Adrenal gland (tissue), 5 donors: ENCODE measurements at regions not wholly inside any gene's neighbourhood (a gene's known extent, or its start where the extent isn't known, plus 50 kb on each side); places are given as distances from the start of the nearest gene placed in this dataset.

ENCODE experiments used
- POLR2A ChIP-seq, 2 donors: fragments of 450-650 bp; IDR thresholded peaks; one replicate each; pipeline ENCODE4 v1.6.1; 2017; ENCODE audit warnings: antibody characterized with exemption in 2 of 2, mild to moderate bottlenecking in 2 of 2, moderate library complexity in 1 of 2
- TF ChIP-seq, protein P1 (sequence below), 6 experiments: fragments of 450-650 bp in 4 of 6; fragments of 200-600 bp in 2 of 6; sonication (generic) in 1 of 6; IDR thresholded peaks; 1 replicate in 5 of 6; 2 replicates in 1 of 6; pipeline versions ENCODE4 v1.5.1 to v1.8.0; 2016 to 2021; ENCODE audit warnings: antibody characterized with exemption in 6 of 6, mild to moderate bottlenecking in 2 of 6, moderate library complexity in 1 of 6
- donor health status: DM: no; HTN: no; CAD: no.

DNA sequence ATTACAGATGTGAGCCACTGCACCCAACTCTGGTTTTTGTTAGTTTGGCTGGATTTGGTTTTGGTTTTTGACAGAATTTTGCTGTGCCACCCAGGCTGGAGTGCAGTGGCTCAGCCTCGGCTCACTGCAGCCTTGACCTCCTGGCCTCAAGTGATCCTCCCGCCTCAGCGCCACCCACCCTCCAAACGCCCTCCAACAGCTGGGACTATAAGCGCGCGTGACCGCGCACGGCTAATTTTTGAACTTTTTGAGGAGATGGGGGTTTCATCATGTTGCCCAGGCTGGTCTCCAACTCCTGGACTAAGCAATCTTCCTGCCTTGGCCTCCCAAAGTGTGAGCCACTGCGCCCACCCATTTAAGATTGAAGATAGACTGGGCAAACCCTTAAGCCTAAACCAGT is 84.4 kb upstream of the RPRML start:
- TF ChIP-seq, protein P1, sequence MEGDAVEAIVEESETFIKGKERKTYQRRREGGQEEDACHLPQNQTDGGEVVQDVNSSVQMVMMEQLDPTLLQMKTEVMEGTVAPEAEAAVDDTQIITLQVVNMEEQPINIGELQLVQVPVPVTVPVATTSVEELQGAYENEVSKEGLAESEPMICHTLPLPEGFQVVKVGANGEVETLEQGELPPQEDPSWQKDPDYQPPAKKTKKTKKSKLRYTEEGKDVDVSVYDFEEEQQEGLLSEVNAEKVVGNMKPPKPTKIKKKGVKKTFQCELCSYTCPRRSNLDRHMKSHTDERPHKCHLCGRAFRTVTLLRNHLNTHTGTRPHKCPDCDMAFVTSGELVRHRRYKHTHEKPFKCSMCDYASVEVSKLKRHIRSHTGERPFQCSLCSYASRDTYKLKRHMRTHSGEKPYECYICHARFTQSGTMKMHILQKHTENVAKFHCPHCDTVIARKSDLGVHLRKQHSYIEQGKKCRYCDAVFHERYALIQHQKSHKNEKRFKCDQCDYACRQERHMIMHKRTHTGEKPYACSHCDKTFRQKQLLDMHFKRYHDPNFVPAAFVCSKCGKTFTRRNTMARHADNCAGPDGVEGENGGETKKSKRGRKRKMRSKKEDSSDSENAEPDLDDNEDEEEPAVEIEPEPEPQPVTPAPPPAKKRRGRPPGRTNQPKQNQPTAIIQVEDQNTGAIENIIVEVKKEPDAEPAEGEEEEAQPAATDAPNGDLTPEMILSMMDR (IDR thresholded peaks at IDR 0.05) = no peak
- no peak for TF ChIP-seq POLR2A (IDR thresholded peaks at IDR 0.05)
